Peyer's patch (tissue), 4 donors: ENCODE measurements at regions not wholly inside any gene's neighbourhood (a gene's known extent, or its start where the extent isn't known, plus 50 kb on each side); places are given as distances from the start of the nearest gene placed in this dataset.

Experiments
- DNase-seq, 3 donors: peaks; one replicate each; pipeline ENCODE4 v3.0.0-alpha.2; 2017 to 2019
- H3K27ac ChIP-seq, 4 donors: fragments of 200-600 bp; sonication (generic); one replicate each; pipeline ENCODE4 v1.5.1; 2016 to 2019
- H3K27me3 ChIP-seq, 2 donors: fragments of 200-600 bp; sonication (generic); one replicate each; pipeline ENCODE4 v1.5.1; 2019
- H3K36me3 ChIP-seq, 3 donors: fragments of 200-600 bp; sonication (generic); one replicate each; pipeline ENCODE4 v1.5.1; 2016 to 2019
- H3K4me1 ChIP-seq, 4 donors: fragments of 200-600 bp; sonication (generic); one replicate each; pipeline ENCODE4 v1.5.1; 2016 to 2019
- H3K4me3 ChIP-seq, 4 donors: fragments of 200-600 bp; sonication (generic); 1 replicate in 3 of 4; 2 replicates in 1 of 4; pipeline ENCODE4 v1.5.1; 2016 to 2019; ENCODE audit warnings: mild to moderate bottlenecking in 1 of 4
- H3K9me3 ChIP-seq, 4 donors: fragments of 200-600 bp; sonication (generic); one replicate each; pipeline ENCODE4 v1.5.1; 2016 to 2019; ENCODE audit warnings: mild to moderate bottlenecking in 1 of 4
- CTCF ChIP-seq, 6 experiments: fragments of 450-650 bp in 4 of 6; fragments of 200-600 bp in 2 of 6; sonication (generic) in 1 of 6; IDR thresholded peaks; one replicate each; pipeline ENCODE4 v1.5.1; 2017 to 2019; ENCODE audit warnings: antibody characterized with exemption in 6 of 6, mild to moderate bottlenecking in 3 of 6, moderate library complexity in 1 of 6
- POLR2A ChIP-seq, 2 donors: fragments of 450-650 bp; IDR thresholded peaks; one replicate each; pipeline ENCODE4 v1.5.1; 2017; ENCODE audit warnings: antibody characterized with exemption in 2 of 2, mild to moderate bottlenecking in 2 of 2, moderate library complexity in 2 of 2

- Histone ChIP-seq H3K4me1 (no peaks in the 10 kb centered on the region), H3K9me3 (no peaks in the 10 kb centered on the region)
- no peak for DNase-seq
Observed at GRCh38 chr6:67679566-67680296, 955.4 kb upstream of the ADGRB3 start.

GRCh38 chr6:67676892-67677291, 958.2 kb upstream of the ADGRB3 start:
- Histone ChIP-seq H3K36me3 (no peaks in the 10 kb centered on the region), H3K27ac (no peak overlapping the region), H3K4me3 (no peak overlapping the region), H3K4me1 (no peaks in the 10 kb centered on the region), H3K9me3 (no peaks in the 10 kb centered on the region), H3K27me3 (no peaks in the 10 kb centered on the region)
- TF ChIP-seq CTCF (IDR thresholded peaks at IDR 0.05) (no peak), POLR2A (IDR thresholded peaks at IDR 0.05) (no peak)
- DNase-seq: no peak

More at GRCh38 chr6:67679566-67680296, 955.4 kb upstream of the ADGRB3 start:
- no peak overlapping the region for H3K27ac ChIP-seq
- no peak for TF ChIP-seq POLR2A (IDR thresholded peaks at IDR 0.05)
- TF ChIP-seq CTCF (IDR thresholded peaks at IDR 0.05): no peak
- H3K36me3 ChIP-seq: no peaks in the 10 kb centered on the region
- H3K27me3 ChIP-seq: no peaks in the 10 kb centered on the region
- no peak overlapping the region for H3K4me3 ChIP-seq

GRCh38 chr6:67667637-67668422, 967.3 kb upstream of the ADGRB3 start:
- Histone ChIP-seq H3K9me3 (peaks cover 0 to 5% (median 0%) of the 10 kb centered on the region in 4 donors), H3K36me3 (no peaks in the 10 kb centered on the region), H3K27ac (no peak overlapping the region), H3K4me1 (no peaks in the 10 kb centered on the region), H3K27me3 (no peaks in the 10 kb centered on the region), H3K4me3 (no peak overlapping the region)
- TF ChIP-seq CTCF (IDR thresholded peaks at IDR 0.05) (no peak), POLR2A (IDR thresholded peaks at IDR 0.05) (no peak)
- DNase-seq: no peak

- no peaks in the 10 kb centered on the region for H3K36me3 ChIP-seq
- H3K4me3 ChIP-seq: no peak overlapping the region
- H3K4me1 ChIP-seq: no peaks in the 10 kb centered on the region
- peaks cover 0 to 5% (median 0%) of the 10 kb centered on the region in 4 donors for H3K9me3 ChIP-seq
- no peak overlapping the region for H3K27ac ChIP-seq
- no peak for DNase-seq
- TF ChIP-seq POLR2A (IDR thresholded peaks at IDR 0.05) (no peak), CTCF (IDR thresholded peaks at IDR 0.05) (no peak)
- no peaks in the 10 kb centered on the region for H3K27me3 ChIP-seq
Observed at GRCh38 chr6:67666177-67666964, 968.7 kb upstream of the ADGRB3 start.

GRCh38 chr6:67664942-67665341, 970.1 kb upstream of the ADGRB3 start:
- Histone ChIP-seq H3K4me1 (no peaks in the 10 kb centered on the region), H3K27me3 (no peaks in the 10 kb centered on the region), H3K9me3 (peaks cover 0 to 5% (median 0%) of the 10 kb centered on the region in 4 donors), H3K4me3 (no peak overlapping the region), H3K36me3 (no peaks in the 10 kb centered on the region), H3K27ac (no peak overlapping the region)
- TF ChIP-seq CTCF (IDR thresholded peaks at IDR 0.05): no peak
- no peak for TF ChIP-seq POLR2A (IDR thresholded peaks at IDR 0.05)
- no peak for DNase-seq
